ENCODE measurements at regions not wholly inside any gene's neighbourhood (a gene's known extent, or its start where the extent isn't known, plus 50 kb on each side); places are given as distances from the start of the nearest gene placed in this dataset.

DNA sequence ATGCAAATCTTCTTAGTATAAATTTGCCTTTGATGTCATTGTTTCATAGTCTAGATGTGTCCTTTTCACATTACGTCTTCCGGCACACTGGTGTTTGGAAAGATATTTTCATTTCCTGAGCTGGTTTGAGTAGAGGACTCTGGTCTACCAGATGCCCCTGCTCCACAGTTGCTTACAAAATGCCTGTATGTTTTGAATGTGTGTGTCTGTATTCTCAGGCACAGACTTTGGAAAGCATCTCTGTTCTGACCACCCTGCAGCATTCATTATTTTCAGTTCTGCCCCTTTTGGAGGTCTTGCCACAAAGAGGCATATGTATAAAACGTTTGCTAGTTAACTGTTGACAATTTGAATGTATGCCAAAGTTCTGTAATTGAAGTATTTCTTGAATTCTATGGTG, 236.0 kb upstream of the GOLIM4 start:
- Histone ChIP-seq H3K27ac (ENCODE audit: low read depth, low read length, poor library complexity, severe bottlenecking) (no peak overlapping the region), H3K4me1 (ENCODE audit: insufficient read depth, low read length, severe bottlenecking) (no peaks in the 10 kb centered on the region), H2AFZ (ENCODE audit: low read length) (no peak overlapping the region), H4K20me1 (ENCODE audit: insufficient read depth, low read length) (no peaks in the 10 kb centered on the region), H3K4me3 (ENCODE audit: low read depth, low read length, poor library complexity, severe bottlenecking) (no peak overlapping the region), H3K27me3 (ENCODE audit: insufficient read depth, low read length) (no peaks in the 10 kb centered on the region), H3K9ac (ENCODE audit: low read length) (no peak overlapping the region), H3K4me2 (ENCODE audit: low read length) (no peak overlapping the region), H3K9me2 (ENCODE audit: low read depth, low read length) (no peaks in the 10 kb centered on the region), H3K9me3 (ENCODE audit: low read length) (no peaks in the 10 kb centered on the region), H3K79me2 (ENCODE audit: insufficient read depth, low read length) (no peaks in the 10 kb centered on the region), H3F3A (ENCODE audit: insufficient read depth, low read length) (no peaks in the 10 kb centered on the region), H3K36me3 (ENCODE audit: insufficient read depth, low read length) (no peaks in the 10 kb centered on the region)
- no peak for TF ChIP-seq EZH2 (IDR thresholded peaks at IDR 0.05; ENCODE audit: borderline replicate concordance, low read length)
- TF ChIP-seq, protein P1, sequence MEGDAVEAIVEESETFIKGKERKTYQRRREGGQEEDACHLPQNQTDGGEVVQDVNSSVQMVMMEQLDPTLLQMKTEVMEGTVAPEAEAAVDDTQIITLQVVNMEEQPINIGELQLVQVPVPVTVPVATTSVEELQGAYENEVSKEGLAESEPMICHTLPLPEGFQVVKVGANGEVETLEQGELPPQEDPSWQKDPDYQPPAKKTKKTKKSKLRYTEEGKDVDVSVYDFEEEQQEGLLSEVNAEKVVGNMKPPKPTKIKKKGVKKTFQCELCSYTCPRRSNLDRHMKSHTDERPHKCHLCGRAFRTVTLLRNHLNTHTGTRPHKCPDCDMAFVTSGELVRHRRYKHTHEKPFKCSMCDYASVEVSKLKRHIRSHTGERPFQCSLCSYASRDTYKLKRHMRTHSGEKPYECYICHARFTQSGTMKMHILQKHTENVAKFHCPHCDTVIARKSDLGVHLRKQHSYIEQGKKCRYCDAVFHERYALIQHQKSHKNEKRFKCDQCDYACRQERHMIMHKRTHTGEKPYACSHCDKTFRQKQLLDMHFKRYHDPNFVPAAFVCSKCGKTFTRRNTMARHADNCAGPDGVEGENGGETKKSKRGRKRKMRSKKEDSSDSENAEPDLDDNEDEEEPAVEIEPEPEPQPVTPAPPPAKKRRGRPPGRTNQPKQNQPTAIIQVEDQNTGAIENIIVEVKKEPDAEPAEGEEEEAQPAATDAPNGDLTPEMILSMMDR (IDR thresholded peaks at IDR 0.05; ENCODE audit: low read length) = no peak

DNA sequence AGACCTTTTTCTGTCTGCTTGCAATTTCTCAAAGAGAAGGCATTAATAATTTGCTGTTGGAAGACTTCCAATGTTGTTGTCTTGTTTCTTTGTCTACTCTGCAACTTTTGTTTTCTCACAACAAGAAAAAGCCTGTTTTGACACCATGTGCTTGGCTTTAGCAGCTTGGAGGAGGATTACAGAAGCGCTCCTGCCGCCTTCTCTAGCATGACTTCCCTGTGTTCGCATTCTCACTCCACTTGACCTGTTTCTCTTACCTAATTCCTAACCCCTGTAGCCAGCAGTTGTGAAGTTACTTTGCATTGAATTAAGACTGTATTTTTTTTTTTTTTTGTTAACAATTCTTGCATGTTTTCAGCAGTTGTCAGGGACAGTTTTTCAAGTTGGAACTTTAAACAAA, 235.3 kb upstream of the GOLIM4 start:
- Histone ChIP-seq H3K9ac (ENCODE audit: low read length) (no peak overlapping the region), H4K20me1 (ENCODE audit: insufficient read depth, low read length) (no peaks in the 10 kb centered on the region), H3K27me3 (ENCODE audit: insufficient read depth, low read length) (no peaks in the 10 kb centered on the region), H3K79me2 (ENCODE audit: insufficient read depth, low read length) (no peaks in the 10 kb centered on the region), H2AFZ (ENCODE audit: low read length) (no peak overlapping the region), H3K4me2 (ENCODE audit: low read length) (no peak overlapping the region), H3K9me2 (ENCODE audit: low read depth, low read length) (no peaks in the 10 kb centered on the region), H3K9me3 (ENCODE audit: low read length) (no peaks in the 10 kb centered on the region), H3K36me3 (ENCODE audit: insufficient read depth, low read length) (no peaks in the 10 kb centered on the region), H3K4me1 (ENCODE audit: insufficient read depth, low read length, severe bottlenecking) (no peaks in the 10 kb centered on the region), H3K4me3 (ENCODE audit: low read depth, low read length, poor library complexity, severe bottlenecking) (no peak overlapping the region), H3K27ac (ENCODE audit: low read depth, low read length, poor library complexity, severe bottlenecking) (no peak overlapping the region), H3F3A (ENCODE audit: insufficient read depth, low read length) (no peaks in the 10 kb centered on the region)
- TF ChIP-seq, protein P1 (IDR thresholded peaks at IDR 0.05; ENCODE audit: low read length) = no peak
- no peak for TF ChIP-seq EZH2 (IDR thresholded peaks at IDR 0.05; ENCODE audit: borderline replicate concordance, low read length)

DNA sequence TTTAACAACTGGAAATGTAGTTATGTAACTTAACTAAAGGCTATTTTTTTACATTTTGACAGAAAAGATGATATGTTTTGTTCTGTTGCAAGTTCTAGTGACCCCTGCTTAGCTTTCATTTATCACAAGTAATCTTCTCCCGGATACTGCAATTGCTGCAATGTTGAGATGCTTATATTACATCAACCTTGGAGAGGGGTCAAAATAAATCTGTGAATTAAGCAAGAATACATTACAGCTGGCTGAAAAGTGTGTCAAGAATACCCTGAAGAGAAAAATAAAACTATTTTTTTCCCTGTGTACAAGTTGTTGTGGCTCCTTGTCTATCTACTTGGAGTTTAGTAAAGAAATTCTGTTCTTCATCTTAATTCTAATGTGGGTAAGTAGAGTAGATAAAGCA, 232.1 kb upstream of the GOLIM4 start:
- H3K79me2 ChIP-seq (ENCODE audit: insufficient read depth, low read length) = no peaks in the 10 kb centered on the region
- no peaks in the 10 kb centered on the region for H3K9me2 ChIP-seq (ENCODE audit: low read depth, low read length)
- H3K36me3 ChIP-seq (ENCODE audit: insufficient read depth, low read length) = no peaks in the 10 kb centered on the region
- H3K9ac ChIP-seq (ENCODE audit: low read length) = no peak overlapping the region
- no peaks in the 10 kb centered on the region for H3K9me3 ChIP-seq (ENCODE audit: low read length)
- no peaks in the 10 kb centered on the region for H3K4me1 ChIP-seq (ENCODE audit: insufficient read depth, low read length, severe bottlenecking)
- no peaks in the 10 kb centered on the region for H3F3A ChIP-seq (ENCODE audit: insufficient read depth, low read length)
- no peak for TF ChIP-seq EZH2 (IDR thresholded peaks at IDR 0.05; ENCODE audit: borderline replicate concordance, low read length)
- TF ChIP-seq, protein P1 (IDR thresholded peaks at IDR 0.05; ENCODE audit: low read length) = no peak
- no peak overlapping the region for H2AFZ ChIP-seq (ENCODE audit: low read length)
- H4K20me1 ChIP-seq (ENCODE audit: insufficient read depth, low read length) = no peaks in the 10 kb centered on the region
- H3K27me3 ChIP-seq (ENCODE audit: insufficient read depth, low read length) = no peaks in the 10 kb centered on the region
- no peak overlapping the region for H3K4me3 ChIP-seq (ENCODE audit: low read depth, low read length, poor library complexity, severe bottlenecking)
- H3K4me2 ChIP-seq (ENCODE audit: low read length) = no peak overlapping the region
- no peak overlapping the region for H3K27ac ChIP-seq (ENCODE audit: low read depth, low read length, poor library complexity, severe bottlenecking)
